ENCODE measurements at regions not wholly inside any gene's neighbourhood (a gene's known extent, or its start where the extent isn't known, plus 50 kb on each side); places are given as distances from the start of the nearest gene placed in this dataset.

DNA sequence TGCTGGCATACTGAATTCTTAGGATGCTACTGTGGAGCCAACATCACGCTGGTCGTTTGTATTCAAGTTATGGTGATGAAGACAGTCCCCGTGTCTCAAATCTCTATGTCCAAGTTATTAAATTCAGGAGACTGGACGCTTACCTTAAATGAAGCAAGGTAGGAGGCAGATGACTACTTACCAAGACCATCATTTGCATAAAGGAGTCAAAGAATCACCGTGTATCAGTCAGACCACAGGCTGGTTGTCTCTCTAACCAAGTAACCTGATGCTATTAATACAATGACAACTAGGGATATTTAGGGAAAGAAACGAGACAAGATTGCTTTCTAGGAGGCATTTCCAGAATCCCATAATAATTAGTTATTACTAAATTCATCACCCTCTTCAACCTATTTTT, 78.1 kb upstream of the FRMD6 start:
- Histone ChIP-seq H3K27ac (ENCODE audit: extremely low read length, insufficient read depth, low read length) (no peak overlapping the region), H3K27me3 (ENCODE audit: control insufficient read depth in 1 of 2, insufficient read depth in 2 of 2, low read length in 2 of 2) (peaks cover 0 to 2% of the 10 kb centered on the region in 2 experiments; a peak in 1 of 5 replicates), H3K36me3 (replicated peaks in 1 of 2; ENCODE audit: control insufficient read depth in 1 of 2, insufficient read depth in 2 of 2, low read length in 2 of 2) (no peaks in the 10 kb centered on the region), H3K9ac (ENCODE audit: insufficient read depth, low read depth, low read length) (no peak overlapping the region), H3K9me3 (ENCODE audit: low read length) (no peaks in the 10 kb centered on the region), H2AFZ (ENCODE audit: low read length) (no peak overlapping the region), H3K79me2 (ENCODE audit: insufficient read depth, low read length) (no peaks in the 10 kb centered on the region), H4K20me1 (ENCODE audit: insufficient read depth, low read length) (no peaks in the 10 kb centered on the region), H3K4me3 (replicated peaks in 1 of 3; ENCODE audit: insufficient read depth in 1 of 3, low read depth in 2 of 3, low read length in 3 of 3) (no peak overlapping the region), H3K4me2 (ENCODE audit: low read depth, low read length) (no peak overlapping the region), H3K4me1 (ENCODE audit: insufficient read depth, low read length) (peaks cover 34% of the 10 kb centered on the region)
- TF ChIP-seq SCMH1 (CRISPR knock-in tag; IDR thresholded peaks at IDR 0.05; ENCODE audit: borderline replicate concordance) (no peak), SETDB1 (CRISPR knock-in tag; IDR thresholded peaks at IDR 0.05; ENCODE audit: borderline replicate concordance) (no peak), KLF9 (CRISPR knock-in tag; IDR thresholded peaks at IDR 0.05; ENCODE audit: low read depth) (no peak), ZNF251 (CRISPR knock-in tag; IDR thresholded peaks at IDR 0.05) (no peak), CBX2 (IDR thresholded peaks at IDR 0.05; ENCODE audit: low read depth, low read length) (no peak), CBX2 (CRISPR knock-in tag; IDR thresholded peaks at IDR 0.05; ENCODE audit: low read depth) (no peak), MTA3 (CRISPR knock-in tag; IDR thresholded peaks at IDR 0.05) (no peak), ZNF121 (CRISPR knock-in tag; IDR thresholded peaks at IDR 0.05) (no peak), CAMTA2 (CRISPR knock-in tag; IDR thresholded peaks at IDR 0.05; ENCODE audit: borderline replicate concordance) (no peak), MAFF (IDR thresholded peaks at IDR 0.05; ENCODE audit: low read depth, low read length) (no peak), FOXJ3 (CRISPR knock-in tag; IDR thresholded peaks at IDR 0.05; ENCODE audit: borderline replicate concordance) (no peak), TAF1 (CRISPR knock-in tag; IDR thresholded peaks at IDR 0.05) (no peak), SALL2 (CRISPR knock-in tag; IDR thresholded peaks at IDR 0.05) (no peak), ZBTB20 (CRISPR knock-in tag; IDR thresholded peaks at IDR 0.05; ENCODE audit: borderline replicate concordance, low read depth) (no peak), SNRNP70 (IDR thresholded peaks at IDR 0.05; ENCODE audit: low read depth, low read length) (no peak), ZNF510 (CRISPR knock-in tag; IDR thresholded peaks at IDR 0.05; ENCODE audit: low read depth) (no peak), CBFB (CRISPR knock-in tag; IDR thresholded peaks at IDR 0.05) (no peak)
- TF ChIP-seq, protein P1, sequence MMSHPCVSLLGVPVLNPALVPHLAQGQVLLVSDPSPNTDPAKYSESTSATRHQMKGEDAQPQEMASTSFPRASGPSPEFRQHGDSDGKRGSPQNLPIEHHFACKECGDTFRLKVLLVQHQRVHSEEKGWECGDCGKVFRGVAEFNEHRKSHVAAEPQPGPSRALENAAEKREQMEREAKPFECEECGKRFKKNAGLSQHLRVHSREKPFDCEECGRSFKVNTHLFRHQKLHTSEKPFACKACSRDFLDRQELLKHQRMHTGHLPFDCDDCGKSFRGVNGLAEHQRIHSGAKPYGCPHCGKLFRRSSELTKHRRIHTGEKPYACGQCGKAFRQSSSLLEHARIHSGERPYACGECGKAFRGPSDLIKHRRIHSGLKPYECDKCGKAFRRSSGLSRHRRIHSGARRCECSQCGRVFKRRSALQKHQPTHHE (CRISPR knock-in tag; IDR thresholded peaks at IDR 0.05; ENCODE audit: borderline replicate concordance): no peak
- TF ChIP-seq, protein P2, sequence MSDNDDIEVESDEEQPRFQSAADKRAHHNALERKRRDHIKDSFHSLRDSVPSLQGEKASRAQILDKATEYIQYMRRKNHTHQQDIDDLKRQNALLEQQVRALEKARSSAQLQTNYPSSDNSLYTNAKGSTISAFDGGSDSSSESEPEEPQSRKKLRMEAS (IDR thresholded peaks at IDR 0.05): no peak
- TF ChIP-seq, protein P3, sequence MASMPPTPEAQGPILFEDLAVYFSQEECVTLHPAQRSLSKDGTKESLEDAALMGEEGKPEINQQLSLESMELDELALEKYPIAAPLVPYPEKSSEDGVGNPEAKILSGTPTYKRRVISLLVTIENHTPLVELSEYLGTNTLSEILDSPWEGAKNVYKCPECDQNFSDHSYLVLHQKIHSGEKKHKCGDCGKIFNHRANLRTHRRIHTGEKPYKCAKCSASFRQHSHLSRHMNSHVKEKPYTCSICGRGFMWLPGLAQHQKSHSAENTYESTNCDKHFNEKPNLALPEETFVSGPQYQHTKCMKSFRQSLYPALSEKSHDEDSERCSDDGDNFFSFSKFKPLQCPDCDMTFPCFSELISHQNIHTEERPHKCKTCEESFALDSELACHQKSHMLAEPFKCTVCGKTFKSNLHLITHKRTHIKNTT (CRISPR knock-in tag; IDR thresholded peaks at IDR 0.05): no peak
- intact Hi-C loops (cut with micrococcal nuclease; ENCODE audit: unreplicated experiment): no loop called here
- in situ Hi-C loops (cut with HindIII; ENCODE audit: extremely low pct_ligation_motif_present, low pct_unique_long_range_greater_than_20kb): no loop called here
- 60% methylated on average over 6 of the region's 6 CpGs for WGBS (ENCODE audit: low lambda C conversion rate)
- no peak for FAIRE-seq
- DNase-seq (ENCODE audit: low spot score): no peak
- POLR2A ChIA-PET: no interaction called here
- no TSS peak for BruUV-seq (replicated peaks)
- CTCF ChIA-PET (ENCODE audit: low intra/inter-chr PET ratio, low total read pairs): no interaction called here
- no peak for ATAC-seq

Measured in HepG2 (cell line).